Testis (tissue), 2 donors: ENCODE measurements at regions not wholly inside any gene's neighbourhood (a gene's known extent, or its start where the extent isn't known, plus 50 kb on each side); places are given as distances from the start of the nearest gene placed in this dataset.

Experiments used
- CTCF ChIP-seq, 3 experiments: fragments of 450-650 bp in 2 of 3; fragments of 200-600 bp in 1 of 3; sonication (generic) in 1 of 3; IDR thresholded peaks; one replicate each; pipeline ENCODE4 v1.5.1; 2016 to 2019; ENCODE audit warnings: antibody characterized with exemption in 3 of 3, mild to moderate bottlenecking in 2 of 3, moderate library complexity in 1 of 3
- POLR2A ChIP-seq: fragments of 450-650 bp; IDR thresholded peaks from one replicate; pipeline ENCODE4 v1.6.1; 2017; ENCODE audit warnings: antibody characterized with exemption, mild to moderate bottlenecking, moderate library complexity

DNA sequence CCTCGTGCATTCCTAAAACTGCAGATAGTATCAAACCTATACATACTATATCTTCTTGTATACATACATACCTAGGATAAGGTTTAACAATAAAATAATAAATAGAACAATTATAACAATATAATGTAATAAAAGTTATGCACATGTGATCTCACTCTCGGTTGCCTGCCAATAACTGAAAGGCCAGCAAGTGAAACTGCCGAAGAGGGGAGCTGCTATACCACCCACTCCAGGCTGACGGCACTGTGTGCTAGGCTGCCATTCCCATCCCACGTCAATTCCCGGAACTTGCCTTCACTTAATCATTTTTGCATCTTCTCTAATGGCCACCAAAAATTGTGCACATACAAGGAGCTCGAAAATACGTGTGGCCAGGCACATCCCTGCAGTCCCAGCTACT is 451.1 kb upstream of the FAT1 start:
- TF ChIP-seq POLR2A (no peak), CTCF (IDR thresholded peaks at IDR 0.05) (no peak)
